GM12874 (cell line): ENCODE measurements at regions not wholly inside any gene's neighbourhood (a gene's known extent, or its start where the extent isn't known, plus 50 kb on each side); places are given as distances from the start of the nearest gene placed in this dataset.
A peak's percentile ranks its signal among the peaks of the same experiment; 100 is the strongest.

Experiments
- CTCF ChIP-seq: IDR thresholded peaks from 2 replicates; pipeline ENCODE4 v1.5.1; 2011; ENCODE audit warnings: low read depth, mild to moderate bottlenecking, control low read depth, low read length, moderate library complexity; ENCODE audit not compliant: insufficient read depth

GRCh38 chr16:85474621-85475217 lies 138.4 kb upstream of the GSE1 start:
- TF ChIP-seq CTCF: no peak

DNA sequence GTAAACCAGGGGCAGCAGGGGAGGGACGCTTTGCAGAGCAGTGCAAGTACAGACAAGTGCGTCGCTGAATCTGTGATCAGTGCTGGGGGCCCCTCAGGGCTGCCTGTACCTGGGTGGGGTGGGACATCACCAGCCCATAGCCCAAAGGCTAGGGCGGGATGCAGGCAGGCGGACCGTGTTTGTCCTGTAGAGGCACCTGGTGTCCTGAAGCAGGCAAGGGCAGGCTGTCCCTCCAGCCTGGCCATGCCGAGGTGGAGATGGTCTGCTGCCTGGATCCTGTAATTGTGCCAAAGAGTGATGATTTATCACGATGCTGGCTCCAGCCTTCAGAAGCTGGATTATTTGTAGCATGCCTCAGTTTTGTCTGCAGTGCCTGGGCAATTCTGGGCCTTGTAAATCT lies 137.9 kb upstream of the GSE1 start:
- no peak for TF ChIP-seq CTCF

DNA sequence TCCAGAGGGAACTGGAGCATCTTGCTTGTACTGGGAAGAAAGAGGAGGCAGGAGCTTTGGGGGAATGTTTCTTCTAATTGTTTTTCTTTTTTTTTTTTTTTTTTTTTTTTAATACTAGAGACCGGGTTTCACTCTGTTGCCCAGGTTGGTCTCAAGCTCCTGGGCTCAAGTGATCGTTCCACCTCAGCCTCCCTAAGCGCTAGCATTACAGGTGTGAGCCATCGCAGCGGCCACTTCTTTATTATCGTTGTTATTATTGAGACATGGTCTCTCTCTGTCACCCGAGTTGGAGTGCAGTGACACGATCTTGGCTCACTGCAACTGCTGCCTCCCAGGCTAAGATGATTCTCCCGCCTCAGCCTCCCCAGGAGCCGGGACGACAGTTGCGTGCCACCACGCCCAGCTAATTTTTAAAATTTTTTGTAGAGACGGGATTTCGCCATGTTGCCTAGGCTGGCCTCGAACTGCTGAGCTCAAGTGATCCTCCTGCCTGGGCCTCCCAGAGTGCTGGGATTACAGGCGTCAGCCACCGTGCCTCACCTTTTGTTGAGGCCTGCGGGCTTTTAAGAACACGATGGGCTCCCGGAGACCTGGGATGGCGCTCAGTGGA lies 137.3 kb upstream of the GSE1 start:
- no peak for TF ChIP-seq CTCF

DNA sequence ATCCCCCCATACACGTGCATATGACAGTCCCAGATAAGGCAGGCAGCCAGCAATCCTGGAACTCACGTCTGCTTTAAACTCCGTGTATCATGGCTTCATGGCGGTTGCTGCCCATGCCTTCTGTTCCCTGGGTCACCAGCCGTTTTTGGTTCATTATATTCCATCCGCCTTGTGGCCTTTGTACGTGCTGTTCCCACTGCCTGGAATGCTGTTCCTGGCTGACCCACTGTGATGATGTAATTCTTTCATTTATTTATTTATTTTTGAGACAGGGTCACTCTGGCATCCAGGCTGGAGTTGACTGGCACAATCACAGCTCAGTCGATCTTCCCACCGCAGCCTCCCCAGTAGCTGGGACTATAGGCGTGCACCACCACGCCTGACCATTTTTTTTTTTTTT lies 136.7 kb upstream of the GSE1 start:
- TF ChIP-seq CTCF: no peak

GRCh38 chr16:85477801-85478363 lies 135.2 kb upstream of the GSE1 start:
- TF ChIP-seq CTCF: no peak

GRCh38 chr16:85479972-85480726 lies 133.0 kb upstream of the GSE1 start:
- TF ChIP-seq CTCF: peak; percentile 76

GRCh38 chr16:85480727-85481101 lies 132.4 kb upstream of the GSE1 start:
- no peak for TF ChIP-seq CTCF
